GM12892 (cell line): ENCODE measurements at regions not wholly inside any gene's neighbourhood (a gene's known extent, or its start where the extent isn't known, plus 50 kb on each side); places are given as distances from the start of the nearest gene placed in this dataset.

ENCODE experiments used
- POLR2A ChIP-seq: IDR thresholded peaks from 2 replicates; pipeline ENCODE4 v1.6.1; 2011; ENCODE audit warnings: low read depth, low read length, control low read depth
- POLR2AphosphoS5 ChIP-seq: IDR thresholded peaks from 2 replicates; pipeline ENCODE4 v1.6.1; 2011; ENCODE audit warnings: low read depth, low read length, control low read depth

- TF ChIP-seq POLR2AphosphoS5 = no peak
- TF ChIP-seq POLR2A = no peak
These were observed 144.2 kb downstream of the URI1 start for GRCh38 chr19:30086220-30086619.
